Stimulated activated CD4-positive, alpha-beta T cell treated with anti-CD3 and anti-CD28 coated beads, TNF-alpha, amount 100 ng/mL, for 4 hours (primary cell): ENCODE measurements at regions not wholly inside any gene's neighbourhood (a gene's known extent, or its start where the extent isn't known, plus 50 kb on each side); places are given as distances from the start of the nearest gene placed in this dataset.

ENCODE experiments used
- DNase-seq, 3 experiments: peaks; one replicate each; pipeline ENCODE4 v3.0.0-alpha.2; 2020; ENCODE audit warnings: low read depth in 3 of 3

DNA sequence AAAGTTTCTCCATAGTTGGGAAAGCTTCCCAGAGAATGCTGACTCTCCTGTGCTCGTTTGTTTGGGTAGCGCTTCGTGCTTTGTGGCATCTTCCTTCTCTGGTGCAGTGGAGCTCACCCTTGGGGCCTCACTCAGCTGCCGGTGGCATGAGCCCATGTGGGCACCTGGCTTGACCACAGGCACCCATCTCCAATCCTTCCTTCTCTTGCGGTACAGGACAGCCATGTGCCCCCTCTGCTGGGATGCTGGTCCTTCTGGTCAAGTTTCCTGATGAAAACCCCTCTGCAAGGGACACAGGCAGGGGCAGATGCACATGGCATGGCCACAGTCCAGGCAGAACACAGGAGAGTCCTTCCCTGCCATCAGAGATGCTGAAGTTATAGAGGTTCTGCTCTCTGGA, 555.9 kb upstream of the HS6ST1 start:
- DNase-seq = no peak

DNA sequence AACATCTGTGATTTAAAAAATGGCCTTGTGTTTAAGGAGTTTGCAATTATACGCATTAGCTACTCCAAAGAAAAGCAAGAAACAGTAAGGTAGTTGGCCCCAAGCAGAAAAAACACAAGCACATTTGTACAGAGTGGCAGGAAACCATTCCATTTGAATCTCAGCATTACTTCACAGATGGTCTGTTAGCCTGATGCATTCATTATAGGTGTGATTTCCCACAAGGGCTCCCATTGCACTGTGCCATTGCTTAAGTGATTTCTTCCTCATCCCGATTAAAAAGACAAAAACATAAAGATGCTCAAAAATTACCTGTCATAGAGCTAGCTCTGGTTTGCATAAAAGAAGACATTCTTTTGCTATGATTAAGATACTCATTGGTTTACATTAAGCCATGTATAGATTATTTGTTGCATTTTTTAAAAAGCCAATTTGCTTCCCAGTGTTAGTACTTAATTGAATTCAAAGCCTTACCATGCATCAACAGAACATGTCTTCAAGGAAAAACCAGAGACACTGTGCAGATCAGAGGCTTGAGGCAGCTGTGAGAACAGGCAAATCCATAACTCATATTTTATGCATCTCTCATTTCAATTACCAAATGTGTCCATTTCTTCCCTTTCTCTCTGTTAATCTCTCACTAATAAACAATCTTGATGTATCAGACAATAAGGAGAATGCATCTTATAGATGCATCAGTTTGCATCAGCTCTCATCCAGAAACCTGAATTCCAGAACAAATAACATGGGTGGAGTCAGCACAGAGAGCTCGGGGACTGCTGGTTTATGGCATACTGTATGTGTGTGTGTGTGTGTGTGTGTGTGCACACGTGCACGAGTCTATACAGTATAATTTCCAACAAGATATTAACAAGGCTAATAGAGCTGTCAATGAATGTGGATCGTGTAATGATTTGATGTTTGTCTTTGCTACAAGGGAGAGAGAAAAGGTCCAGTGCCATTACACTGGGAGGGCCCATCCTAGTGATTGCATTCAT, 558.6 kb upstream of the HS6ST1 start:
- no peak for DNase-seq

DNA sequence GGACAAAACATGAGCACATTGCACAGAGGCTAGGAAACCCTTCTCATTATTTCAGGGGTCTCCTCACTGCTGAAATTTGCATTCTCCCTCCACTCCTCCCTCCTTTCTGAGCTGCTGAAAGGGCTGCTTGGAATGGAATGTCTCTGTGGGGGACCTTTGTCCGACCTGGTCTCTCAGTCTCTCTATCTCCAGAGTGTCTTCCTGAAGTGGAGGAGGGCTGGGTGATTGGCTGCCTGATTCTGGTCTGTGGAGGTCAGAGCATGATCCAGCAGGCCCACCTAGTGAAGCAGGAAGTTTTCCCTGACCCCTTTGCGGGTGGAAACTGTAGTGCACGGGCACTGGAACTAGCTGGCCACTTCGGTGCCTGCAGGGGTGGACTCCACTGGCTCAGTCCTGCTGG, 560.5 kb upstream of the HS6ST1 start:
- no peak for DNase-seq

DNA sequence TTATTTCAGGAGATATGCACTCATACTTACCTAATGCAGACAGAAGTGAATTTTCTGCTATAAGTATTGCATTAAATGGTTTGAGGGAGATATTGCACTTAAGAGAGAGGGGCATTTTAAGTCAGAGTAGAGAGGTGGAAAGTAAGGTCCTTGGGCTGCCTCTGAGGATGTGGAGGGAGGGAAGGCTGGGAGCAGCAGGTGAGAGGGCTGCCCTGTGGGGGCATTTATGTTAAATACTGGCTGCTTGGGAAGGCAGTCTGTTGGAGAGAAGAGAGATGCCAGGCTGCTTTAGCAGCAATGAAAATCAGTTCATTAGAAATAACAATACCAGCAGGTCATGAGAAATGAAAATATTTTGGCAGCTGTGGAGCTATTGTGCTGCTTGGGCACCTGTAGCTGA, 576.2 kb upstream of the HS6ST1 start:
- no peak for DNase-seq

DNA sequence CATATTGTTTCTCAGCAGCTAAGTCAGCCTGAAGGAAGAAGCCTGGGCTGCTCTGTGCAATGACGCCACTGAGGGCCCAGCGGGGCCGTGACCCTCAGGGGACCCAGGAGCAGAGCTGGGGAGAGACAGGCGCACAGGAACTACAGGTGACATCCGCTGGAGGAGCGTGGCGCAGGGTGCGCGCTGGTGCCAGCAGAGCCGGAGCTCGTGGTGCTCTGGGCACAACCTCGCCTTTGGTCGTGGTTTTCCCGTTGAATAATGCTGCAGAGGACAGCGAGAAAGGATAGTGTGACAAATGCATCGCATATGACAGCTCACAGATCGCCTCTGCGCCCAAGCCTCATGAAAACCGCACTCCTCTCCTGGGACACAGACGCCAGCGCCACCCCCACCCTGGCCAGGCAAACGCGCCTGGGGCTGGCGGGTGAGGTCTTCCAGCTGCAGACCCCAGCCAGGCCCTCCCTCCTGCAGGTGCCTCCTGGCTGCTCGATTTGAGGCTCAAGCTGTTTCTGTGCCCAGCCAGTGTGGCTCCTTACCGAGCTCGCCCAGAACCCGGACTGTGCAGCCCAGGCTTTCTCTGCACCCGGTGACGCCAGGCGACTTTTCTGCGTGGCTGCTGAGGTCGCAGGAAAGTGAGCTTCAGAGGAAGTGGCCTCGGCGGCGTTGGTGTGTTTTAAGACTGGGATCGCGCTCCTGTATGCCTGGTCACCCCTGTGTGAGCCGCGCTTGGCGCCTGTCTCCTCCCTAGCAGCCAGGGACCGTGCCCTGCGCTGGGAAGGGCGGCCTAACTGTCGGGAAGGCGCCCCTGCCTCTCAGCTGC, 583.1 kb upstream of the HS6ST1 start:
- DNase-seq = no peak

DNA sequence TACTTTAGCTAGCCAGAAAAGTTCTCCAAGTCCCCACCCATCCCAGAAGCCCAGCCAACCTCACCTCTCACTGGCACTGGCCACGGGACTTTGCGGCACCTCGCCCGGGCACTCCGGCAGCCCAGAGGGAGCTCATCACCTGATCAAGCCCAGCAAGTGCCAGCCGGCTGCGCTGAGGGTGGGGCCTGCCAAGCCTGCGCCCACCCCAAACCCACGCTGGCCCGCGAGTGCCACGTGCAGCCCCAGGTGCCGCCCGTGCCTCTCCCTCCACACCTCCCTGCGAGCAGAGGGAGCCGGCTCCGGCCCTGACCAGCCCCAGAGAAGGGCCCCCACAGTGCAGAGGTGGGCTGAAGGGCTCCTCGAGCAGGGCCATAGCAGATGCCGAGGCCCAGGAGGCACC, 585.0 kb upstream of the HS6ST1 start:
- DNase-seq = no peak

DNA sequence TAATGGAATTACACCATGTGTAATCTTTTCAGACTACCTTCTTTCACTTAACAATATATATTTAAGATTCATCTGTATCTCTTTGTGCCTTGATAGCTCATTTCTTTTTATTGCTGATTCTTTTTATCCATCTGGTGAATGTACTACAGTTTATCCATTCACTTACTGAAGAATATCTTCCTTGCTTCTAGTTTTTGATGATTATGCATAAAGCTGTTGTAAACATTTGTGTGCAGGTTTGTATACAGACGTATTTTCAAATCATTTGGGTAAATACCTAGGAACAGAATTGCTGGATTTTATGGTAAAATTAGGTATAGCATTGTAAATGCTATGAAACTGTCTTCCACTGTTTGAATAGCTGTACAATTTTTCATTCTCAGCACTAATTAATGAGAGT, 592.6 kb upstream of the HS6ST1 start:
- no peak for DNase-seq

DNA sequence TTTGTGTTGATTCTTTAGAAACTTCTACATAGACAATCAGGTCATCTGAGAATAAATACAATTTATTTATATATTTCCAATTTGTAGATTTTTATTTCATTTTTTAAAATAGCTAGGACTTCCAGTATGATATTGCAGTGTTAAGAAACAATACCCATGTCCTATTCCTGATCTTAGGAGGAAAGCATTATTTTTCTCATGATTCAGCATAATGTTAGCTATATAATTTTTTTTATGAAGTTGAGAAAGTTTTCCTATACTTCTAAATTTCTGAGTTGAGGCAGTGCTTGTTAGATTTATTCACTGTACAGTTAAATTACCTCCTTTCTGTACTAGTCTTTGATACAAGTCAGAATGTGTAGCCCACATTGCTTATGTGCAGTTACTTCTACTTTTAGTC, 595.7 kb upstream of the HS6ST1 start:
- no peak for DNase-seq

DNA sequence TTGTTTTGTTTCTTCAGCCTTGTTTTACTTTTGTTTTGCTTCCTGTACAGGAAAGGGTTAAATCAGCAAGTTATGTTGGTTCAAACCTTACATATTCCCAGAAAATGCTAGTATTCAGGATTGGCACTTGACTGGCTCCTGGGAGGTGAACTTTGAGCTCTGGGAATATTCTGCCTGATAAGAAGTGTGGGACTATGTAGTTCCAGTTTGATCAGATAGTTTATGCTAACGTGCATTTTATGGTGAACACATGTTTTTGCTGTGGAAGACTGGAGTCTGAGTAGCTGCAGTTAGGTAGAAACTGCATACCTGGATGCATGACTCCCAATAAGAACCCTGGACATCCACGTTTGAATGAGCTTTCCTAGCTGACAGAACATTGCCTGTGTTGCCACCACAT, 603.1 kb upstream of the HS6ST1 start:
- DNase-seq = no peak

DNA sequence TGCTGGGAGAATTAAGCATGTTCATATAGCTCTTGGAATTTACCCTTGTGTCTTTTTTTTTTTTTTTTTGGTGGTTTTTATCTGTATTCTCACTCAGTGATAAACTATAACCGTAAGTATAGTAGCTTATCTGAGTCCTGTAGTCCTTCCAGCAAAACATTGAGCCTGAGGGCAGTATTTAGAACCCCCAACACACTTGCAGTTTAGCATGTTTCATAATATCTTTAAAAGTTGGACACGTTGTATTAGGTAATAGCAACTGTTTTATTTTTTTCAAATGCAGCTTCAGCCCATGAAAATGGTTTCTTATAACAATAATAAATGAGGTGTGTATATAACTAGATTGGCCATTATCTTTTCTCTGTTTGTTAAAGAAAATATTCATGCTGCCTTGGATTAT, 603.5 kb upstream of the HS6ST1 start:
- no peak for DNase-seq

DNA sequence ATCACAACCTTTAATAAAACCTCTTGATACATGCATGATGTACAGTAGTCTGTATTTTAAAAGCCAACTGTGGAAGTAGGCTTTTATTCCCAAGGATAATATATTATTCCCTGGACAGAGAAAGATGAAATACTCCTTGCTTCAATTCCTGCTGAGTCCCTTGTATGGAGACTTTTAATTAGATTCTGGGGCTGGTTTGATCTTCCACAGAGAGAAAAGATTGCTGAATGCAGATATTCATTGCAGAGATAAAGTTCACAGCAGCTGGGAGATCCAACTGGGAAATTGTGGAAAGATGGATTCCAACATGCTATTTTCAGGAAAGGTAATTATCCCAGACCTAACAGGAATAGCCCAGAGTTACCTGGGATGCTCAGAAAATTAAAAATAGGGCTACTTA, 607.0 kb upstream of the HS6ST1 start:
- no peak for DNase-seq

DNA sequence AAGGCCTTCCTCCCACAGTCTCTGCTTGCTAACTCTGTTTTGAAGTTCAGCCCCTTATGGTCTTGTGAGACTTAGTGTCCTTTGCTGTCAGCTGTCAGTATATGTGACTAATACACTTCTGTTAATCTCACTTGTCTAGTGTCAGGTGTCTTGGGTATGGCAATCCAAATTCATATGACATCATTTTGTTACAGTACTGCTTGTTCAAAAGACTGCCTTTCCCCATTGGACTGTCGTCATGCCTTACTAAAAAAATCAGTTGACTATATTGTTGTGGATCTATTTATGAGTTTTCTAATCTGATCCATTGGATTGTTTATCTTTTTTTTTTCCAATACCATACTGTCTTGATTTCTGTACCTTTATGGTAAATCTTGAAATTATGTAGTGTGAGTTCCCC, 611.4 kb upstream of the HS6ST1 start:
- DNase-seq = no peak

DNA sequence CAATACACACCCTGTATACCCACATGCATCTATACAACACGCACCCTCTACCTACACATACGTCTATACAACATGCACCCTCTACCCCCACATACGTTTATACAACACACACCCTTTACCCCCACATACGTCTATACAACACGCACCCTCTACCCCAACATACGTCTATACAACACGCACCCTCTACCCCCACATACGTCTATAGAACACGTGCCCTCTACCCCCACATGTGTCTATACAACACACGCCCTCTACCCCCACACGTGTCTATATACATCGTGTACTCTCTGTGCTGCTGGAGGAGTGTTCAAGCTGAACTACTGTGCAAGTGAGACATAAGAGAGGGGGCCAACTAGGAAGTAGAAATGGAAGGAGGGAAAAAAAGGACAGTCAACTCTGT, 621.7 kb upstream of the HS6ST1 start:
- DNase-seq = no peak

DNA sequence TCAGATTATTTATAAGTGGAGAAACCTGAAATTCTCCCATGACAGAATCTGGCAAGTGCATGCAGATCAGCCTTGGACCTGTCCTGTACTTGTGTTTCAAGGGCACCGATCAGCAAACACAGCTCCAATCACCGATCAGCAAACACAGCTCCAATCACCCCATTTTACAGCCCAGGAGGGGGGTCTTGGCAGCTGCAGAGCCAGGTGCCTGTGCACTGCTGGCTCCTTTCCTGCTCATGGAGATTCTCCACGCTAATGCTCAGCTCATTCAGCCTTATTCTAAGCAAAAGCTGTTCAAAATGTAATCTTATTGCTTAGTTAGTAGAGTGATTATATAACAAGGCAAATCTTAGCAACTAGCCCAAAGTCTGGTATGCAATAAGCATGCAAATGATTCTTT, 623.1 kb upstream of the HS6ST1 start:
- no peak for DNase-seq

DNA sequence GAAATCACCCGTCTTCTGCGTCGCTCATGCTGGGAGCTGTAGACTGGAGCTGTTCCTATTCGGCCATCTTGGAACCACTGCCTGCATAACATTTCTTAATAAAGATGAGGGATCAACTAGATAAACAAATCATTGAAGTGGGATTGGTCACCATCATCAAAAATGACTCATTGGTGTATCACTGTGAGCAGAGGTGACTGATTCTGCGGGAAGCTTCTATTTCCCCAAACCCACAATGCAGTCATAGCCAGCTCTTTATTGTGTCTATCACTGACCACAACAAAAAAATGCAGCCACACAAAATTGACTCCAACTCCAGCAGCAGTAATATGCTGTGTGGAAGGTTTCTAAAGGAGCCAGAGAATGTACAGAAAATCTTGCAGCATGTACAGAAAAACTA, 630.7 kb upstream of the HS6ST1 start:
- no peak for DNase-seq

DNA sequence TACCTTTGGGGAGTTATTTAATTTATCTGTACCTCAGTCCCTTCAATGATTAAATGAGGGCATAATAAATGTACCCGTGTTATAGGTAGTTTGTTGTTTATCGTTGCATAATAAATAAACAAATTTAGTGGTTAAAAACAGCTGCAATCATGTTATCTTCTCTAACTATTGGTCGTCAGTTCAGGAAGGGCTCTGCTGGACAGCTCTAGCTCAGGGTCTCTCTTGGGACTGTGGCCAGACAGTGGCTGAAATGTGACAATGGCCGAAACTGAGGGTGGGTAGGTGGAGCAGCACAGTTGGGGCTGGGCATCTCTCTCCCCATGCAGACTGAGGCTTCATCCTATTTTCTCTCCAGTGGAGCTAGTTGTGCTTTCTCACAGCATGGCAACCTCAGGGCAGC, 632.1 kb upstream of the HS6ST1 start:
- no peak for DNase-seq

DNA sequence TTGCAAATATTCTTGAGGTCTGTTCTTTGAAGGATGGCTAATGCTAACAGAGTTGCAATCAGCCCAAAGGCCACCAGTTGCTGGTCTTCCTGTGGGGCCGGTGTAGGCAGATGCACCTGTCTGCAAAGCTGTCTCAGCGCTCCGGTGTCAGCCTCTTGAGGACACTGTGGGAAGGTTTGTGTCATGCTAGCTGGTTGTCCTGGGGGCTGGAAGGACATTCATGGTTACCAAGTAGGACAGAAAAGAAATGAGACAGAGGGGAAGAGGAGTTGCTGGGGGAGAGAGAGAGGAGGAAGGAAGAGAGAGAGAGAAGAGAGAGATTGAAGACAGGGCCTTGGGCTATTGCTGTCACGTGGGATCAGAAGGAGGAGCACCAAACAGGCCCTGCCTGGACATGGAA, 639.6 kb upstream of the HS6ST1 start:
- no peak for DNase-seq

DNA sequence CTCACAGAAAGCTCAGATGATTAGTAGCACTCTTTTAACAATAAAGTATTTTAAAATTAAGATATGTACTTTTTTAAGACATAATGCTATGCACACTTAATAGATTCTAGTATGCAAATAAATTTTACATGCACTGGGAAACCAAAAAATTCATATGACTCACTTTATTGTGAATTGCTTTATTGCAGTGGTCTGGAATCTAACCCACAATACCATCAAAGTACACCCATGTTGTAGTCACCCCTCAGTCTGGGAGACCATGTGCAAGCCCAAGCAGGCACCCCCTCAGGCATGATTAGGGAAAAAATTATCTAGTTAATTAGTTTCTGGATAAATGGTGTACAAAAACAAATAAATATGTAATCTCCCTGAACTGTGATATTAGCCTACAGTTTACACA, 649.0 kb upstream of the HS6ST1 start:
- DNase-seq = no peak

DNA sequence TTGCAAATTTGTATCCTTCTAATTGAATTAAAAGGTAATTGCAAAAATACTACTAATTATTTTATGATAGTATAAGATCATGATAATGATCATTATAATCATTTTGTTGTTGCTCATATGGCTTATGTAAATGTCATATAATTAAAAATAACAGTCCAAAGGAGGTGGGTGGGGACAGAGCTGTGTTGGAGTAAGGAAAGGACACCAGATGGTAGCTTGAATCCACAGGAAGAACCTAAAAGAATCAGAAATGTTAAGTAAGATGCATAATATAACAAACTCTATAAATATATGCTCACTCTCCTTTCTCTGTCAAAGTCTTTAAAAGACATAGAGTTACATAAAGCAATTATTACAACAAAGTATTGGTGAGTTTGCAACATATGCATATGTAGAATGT, 650.7 kb upstream of the HS6ST1 start:
- DNase-seq = no peak

DNA sequence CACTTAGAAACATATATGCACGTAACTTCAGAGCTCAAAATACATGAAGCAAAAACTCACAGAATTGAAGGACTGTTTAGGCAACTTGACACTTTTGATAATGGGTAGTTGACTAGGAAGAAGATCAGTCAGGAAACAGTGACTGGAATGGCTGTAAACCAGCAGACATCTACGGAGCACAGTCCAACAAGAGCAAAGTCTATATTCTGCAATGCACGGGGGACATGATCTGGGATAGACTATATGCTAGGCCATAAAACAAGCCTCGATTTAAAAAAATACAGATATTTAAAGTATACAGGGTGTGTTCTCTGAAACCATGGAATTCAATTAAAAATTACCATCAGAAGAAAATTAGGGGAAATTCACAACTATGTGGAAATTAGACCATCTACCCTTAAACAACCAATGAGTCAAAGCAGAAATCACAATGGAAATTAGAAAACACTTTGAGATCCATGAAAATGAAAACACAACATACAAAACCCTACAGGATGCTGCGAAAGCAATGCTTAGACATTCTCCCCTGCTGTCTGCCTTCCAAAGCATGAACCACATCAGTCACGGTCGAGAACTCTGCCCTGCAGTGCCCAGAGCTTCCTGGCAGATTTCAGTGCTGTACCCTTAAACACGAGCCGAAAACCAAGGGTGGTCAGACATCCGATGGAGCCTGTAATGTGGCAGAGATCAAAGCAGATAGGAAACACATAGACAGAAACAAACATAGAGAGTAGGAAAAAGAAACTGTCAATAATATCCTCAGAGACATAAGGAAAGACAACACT, 651.9 kb upstream of the HS6ST1 start:
- no peak for DNase-seq

DNA sequence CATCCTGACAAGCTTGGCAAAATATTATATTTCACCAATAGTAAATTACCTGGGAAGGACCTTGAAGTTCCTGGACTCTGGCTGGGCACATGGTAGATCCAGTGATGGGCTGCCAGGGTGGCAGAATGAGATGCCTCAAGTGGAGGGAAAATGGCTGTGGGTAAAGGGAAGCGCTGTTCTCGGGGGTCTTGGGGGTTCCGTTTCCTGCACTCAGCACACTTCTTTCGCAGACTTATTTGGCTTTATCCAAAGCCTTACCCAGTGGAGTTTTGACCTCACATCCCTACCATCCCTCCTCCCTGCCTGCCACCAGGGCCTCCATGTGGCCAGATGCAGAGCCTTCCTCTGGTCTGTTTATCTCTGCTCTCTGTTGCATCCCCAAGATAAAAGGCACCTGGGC, 654.9 kb upstream of the HS6ST1 start:
- no peak for DNase-seq

DNA sequence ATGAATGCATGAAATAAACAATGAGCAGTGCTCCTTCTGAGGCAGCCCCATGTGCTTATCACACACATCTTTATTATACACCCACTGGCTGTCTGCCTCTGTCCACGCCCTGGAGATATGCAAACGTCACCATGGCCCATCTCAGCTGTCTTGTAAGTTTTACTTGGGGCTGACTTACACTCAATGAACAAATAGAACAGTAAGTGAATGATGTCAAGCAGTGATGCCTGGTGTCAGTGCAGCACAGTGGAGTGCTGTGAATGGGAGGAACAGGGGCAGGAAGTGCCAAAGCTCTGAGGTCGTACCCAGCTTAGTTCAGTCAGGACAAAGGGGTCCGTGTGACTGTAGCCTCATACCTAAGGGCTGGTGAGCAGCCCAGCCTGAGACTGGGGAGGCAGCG, 659.5 kb upstream of the HS6ST1 start:
- DNase-seq = no peak
